Mesothelial cell of epicardium (in vitro differentiated cells): ENCODE measurements at regions not wholly inside any gene's neighbourhood (a gene's known extent, or its start where the extent isn't known, plus 50 kb on each side); places are given as distances from the start of the nearest gene placed in this dataset.

Experiments
- DNase-seq, 2 experiments: peaks; one replicate each; pipeline ENCODE4 v3.0.0; 2021; ENCODE audit warnings: low spot score in 2 of 2; ENCODE audit not compliant: unreplicated experiment in 2 of 2
- H3K27ac Mint-ChIP-seq: 2 replicates; pipeline ENCODE4 v1.8.0; 2021; ENCODE audit warnings: mixed read lengths
- H3K27me3 Mint-ChIP-seq: 2 replicates; pipeline ENCODE4 v1.8.0; 2021; ENCODE audit warnings: low read depth, mixed read lengths
- H3K36me3 Mint-ChIP-seq: 2 replicates; pipeline ENCODE4 v1.8.0; 2021; ENCODE audit warnings: mixed read lengths
- H3K4me1 Mint-ChIP-seq: 2 replicates; pipeline ENCODE4 v1.8.0; 2021; ENCODE audit warnings: mixed read lengths
- H3K4me3 Mint-ChIP-seq: 2 replicates; pipeline ENCODE4 v1.8.0; 2021; ENCODE audit warnings: mild to moderate bottlenecking, moderate library complexity, mixed read lengths
- H3K9me3 Mint-ChIP-seq: 2 replicates; pipeline ENCODE4 v1.8.0; 2021; ENCODE audit warnings: mixed read lengths
- CTCF ChIP-seq: fragments of 200-600 bp; sonication (generic); IDR thresholded peaks from one replicate; pipeline ENCODE4 v1.5.0; 2021; ENCODE audit warnings: antibody characterized with exemption; ENCODE audit not compliant: unreplicated experiment

GRCh38 chr14:94682736-94683135 lies 70.5 kb downstream of the SERPINA3 start:
- Mint-ChIP-seq H3K27me3 (peaks cover 8% of the 10 kb centered on the region), H3K4me1 (no peaks in the 10 kb centered on the region), H3K36me3 (no peaks in the 10 kb centered on the region), H3K4me3 (no peak overlapping the region), H3K27ac (no peak overlapping the region), H3K9me3 (no peaks in the 10 kb centered on the region)
- no peak for TF ChIP-seq CTCF
- no peak for DNase-seq

DNA sequence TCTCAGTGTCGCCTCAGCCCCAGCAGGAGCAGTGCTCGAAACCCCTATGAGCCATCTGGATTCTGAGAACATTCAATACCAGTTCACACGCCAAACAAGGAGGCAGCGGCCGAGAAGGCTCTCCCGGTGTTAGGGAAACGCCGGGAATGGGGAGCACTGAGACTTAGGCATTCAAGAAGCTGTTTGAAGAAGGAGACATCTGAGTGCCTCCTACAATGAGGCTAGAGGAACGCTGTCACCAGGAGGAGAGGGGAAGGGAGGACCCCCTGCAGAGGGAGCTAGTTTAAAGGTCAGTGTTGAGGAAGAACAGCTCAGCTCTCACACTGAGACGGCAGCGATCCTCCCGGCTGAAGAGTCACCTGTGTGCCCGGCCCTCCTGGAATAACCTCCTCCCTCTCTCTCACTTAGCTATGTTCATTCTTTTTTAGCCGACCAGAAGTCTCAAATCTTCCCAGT lies 69.9 kb downstream of the SERPINA3 start:
- Mint-ChIP-seq H3K36me3 (no peaks in the 10 kb centered on the region), H3K9me3 (no peaks in the 10 kb centered on the region), H3K27ac (no peak overlapping the region), H3K4me3 (no peak overlapping the region), H3K4me1 (no peaks in the 10 kb centered on the region), H3K27me3 (peaks cover 6% of the 10 kb centered on the region)
- TF ChIP-seq CTCF = no peak
- DNase-seq = no peak

DNA sequence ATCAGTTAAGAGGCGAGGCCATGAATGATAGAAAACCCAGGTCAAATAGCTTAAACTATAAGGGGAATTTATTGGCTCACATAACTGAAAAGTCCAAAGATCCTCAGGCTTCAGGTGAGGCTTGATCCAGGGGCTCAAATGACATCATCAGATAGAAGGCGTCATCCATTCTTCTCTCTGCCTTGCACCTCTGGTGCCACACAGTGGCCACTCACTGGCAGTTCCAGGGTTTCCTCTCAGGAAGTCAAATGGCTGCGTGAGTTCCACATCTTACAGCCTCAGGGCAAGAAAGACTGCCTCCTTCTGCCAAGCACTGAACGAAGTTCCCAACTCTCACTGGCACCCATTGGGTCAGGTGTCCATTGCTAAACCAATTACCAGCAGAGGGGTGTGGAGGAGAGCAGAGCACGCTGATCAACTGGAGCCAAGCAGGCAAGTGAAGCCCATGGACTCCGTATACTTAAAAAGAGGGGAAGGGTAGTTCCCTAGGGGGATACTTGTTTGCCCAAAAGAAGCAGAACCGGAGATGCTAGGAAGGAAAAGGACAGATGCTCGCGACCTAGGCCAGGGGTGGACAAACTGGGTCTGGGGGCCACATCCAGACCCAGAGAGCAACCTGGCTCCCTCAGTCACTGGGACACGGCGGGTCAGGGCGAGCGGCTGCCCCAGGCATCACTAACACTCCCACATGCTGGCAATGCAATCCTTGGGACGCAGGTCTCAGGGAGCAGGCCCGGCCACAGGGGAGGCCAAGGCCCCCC lies 69.3 kb downstream of the SERPINA3 start:
- TF ChIP-seq CTCF = no peak
- Mint-ChIP-seq H3K4me1 (no peaks in the 10 kb centered on the region), H3K36me3 (no peaks in the 10 kb centered on the region), H3K4me3 (no peak overlapping the region), H3K27me3 (peaks cover 6% of the 10 kb centered on the region), H3K9me3 (no peaks in the 10 kb centered on the region), H3K27ac (no peak overlapping the region)
- DNase-seq = no peak

- Mint-ChIP-seq H3K4me1 (no peaks in the 10 kb centered on the region), H3K4me3 (no peak overlapping the region), H3K9me3 (no peaks in the 10 kb centered on the region), H3K27me3 (peaks cover 7% of the 10 kb centered on the region), H3K27ac (no peak overlapping the region), H3K36me3 (no peaks in the 10 kb centered on the region)
- no peak for DNase-seq
- TF ChIP-seq CTCF = no peak
Observed at GRCh38 chr14:94680862-94681288, 68.7 kb downstream of the SERPINA3 start.

GRCh38 chr14:94679937-94680861 lies 68.0 kb downstream of the SERPINA3 start:
- no peaks in the 10 kb centered on the region for H3K4me1 Mint-ChIP-seq
- peak in 1 of 2 experiments; percentile 21 for DNase-seq
- no peak for TF ChIP-seq CTCF
- H3K36me3 Mint-ChIP-seq = no peaks in the 10 kb centered on the region
- no peak overlapping the region for H3K4me3 Mint-ChIP-seq
- H3K27me3 Mint-ChIP-seq = peaks cover 14% of the 10 kb centered on the region
- H3K9me3 Mint-ChIP-seq = no peaks in the 10 kb centered on the region
- no peak overlapping the region for H3K27ac Mint-ChIP-seq
